Osteoblast (primary cell): ENCODE measurements at regions not wholly inside any gene's neighbourhood (a gene's known extent, or its start where the extent isn't known, plus 50 kb on each side); places are given as distances from the start of the nearest gene placed in this dataset.

Experiments
- DNase-seq: peaks from one replicate; pipeline ENCODE4 v3.0.0; 2011; ENCODE audit warnings: low spot score, mixed read lengths; ENCODE audit not compliant: insufficient read length; ENCODE audit errors: missing footprints
- H2AFZ ChIP-seq: 2 replicates; pipeline ENCODE4 v1.6.0; 2011; ENCODE audit warnings: mild to moderate bottlenecking, low read length
- H3K27ac ChIP-seq: 2 replicates; pipeline ENCODE4 v1.5.1; 2011; ENCODE audit warnings: mild to moderate bottlenecking, low read depth, low read length, moderate library complexity
- H3K27me3 ChIP-seq: 2 replicates; pipeline ENCODE4 v1.6.0; 2012; ENCODE audit warnings: mild to moderate bottlenecking, control low read depth, inconsistent platforms, low read length, moderate library complexity; ENCODE audit not compliant: insufficient read depth
- H3K36me3 ChIP-seq: 2 replicates; pipeline ENCODE4 v1.5.1; 2011; ENCODE audit warnings: mild to moderate bottlenecking, low read length, control low read depth, moderate library complexity; ENCODE audit not compliant: insufficient read depth
- H3K4me1 ChIP-seq: 2 replicates; pipeline ENCODE4 v1.5.1; 2011; ENCODE audit warnings: mild to moderate bottlenecking, low read length, control low read depth, moderate library complexity; ENCODE audit not compliant: insufficient read depth
- H3K4me2 ChIP-seq: 2 replicates; pipeline ENCODE4 v1.6.0; 2011; ENCODE audit warnings: mild to moderate bottlenecking, low read length; ENCODE audit not compliant: insufficient read depth
- H3K4me3 ChIP-seq: fragments of 200-600 bp; sonication (generic); 3 replicates; pipeline ENCODE4 v1.5.1; 2012; ENCODE audit warnings: mild to moderate bottlenecking, low read length, inconsistent platforms; ENCODE audit not compliant: insufficient read depth
- H3K79me2 ChIP-seq: 2 replicates; pipeline ENCODE4 v1.6.0; 2012; ENCODE audit warnings: mild to moderate bottlenecking, low read length, control low read depth, inconsistent platforms; ENCODE audit not compliant: insufficient read depth
- H3K9me3 ChIP-seq: 2 replicates; pipeline ENCODE4 v1.5.1; 2011; ENCODE audit warnings: low read depth, low read length, control low read depth
- H4K20me1 ChIP-seq: 2 replicates; pipeline ENCODE4 v1.6.0; 2012; ENCODE audit warnings: mild to moderate bottlenecking, low read length, control low read depth; ENCODE audit not compliant: insufficient read depth
- TF ChIP-seq, protein P1 (sequence below): IDR thresholded peaks from 2 replicates; pipeline ENCODE4 v1.5.1; 2011; ENCODE audit warnings: mild to moderate bottlenecking, low read depth, low read length, moderate library complexity; ENCODE audit errors: extremely low read depth

DNA sequence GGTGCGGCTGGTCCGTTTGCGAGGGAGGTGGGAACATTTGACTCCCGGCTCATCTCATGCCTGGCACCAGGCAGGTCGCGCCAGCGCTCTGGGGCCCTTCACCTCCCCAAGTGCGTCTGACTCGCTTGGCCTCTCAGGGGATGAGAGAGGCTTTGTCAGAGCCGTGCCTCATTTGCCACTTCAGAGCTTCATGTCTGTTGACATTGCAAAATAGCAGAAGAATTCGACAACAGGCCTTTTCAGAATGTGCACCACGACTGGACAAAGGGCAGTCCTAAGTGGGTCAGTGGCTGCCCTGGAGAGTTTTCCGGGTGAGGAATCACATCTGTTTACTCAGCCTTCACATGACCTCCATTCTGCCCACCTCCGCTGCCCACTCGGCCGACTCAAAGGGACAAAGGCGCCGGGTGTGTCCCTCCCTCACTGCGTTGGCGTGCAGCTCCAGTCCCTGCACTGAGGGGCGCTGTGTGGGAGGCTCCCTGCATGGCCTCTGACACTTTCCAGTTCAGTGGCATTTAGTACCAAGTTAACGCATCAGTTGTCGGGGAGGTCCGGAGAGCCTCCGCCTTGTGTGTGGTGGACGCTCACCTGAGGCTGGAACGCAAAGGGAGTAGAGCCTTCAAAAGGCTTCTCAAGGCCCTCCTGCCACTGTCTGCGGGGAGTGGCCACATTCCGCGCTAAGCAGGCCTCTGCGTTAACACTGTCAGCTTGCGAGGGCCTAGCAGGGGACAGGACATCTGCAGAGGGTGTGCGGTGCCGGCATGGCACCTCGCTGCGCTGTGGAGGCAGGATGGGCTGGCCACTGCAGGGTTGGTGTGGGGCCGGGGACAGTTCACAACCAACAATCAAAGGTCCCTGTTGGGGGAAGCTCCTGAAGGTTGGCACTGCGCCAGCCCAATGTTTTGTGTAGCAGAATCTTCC lies 171.5 kb downstream of the NXNL2 start:
- no peak for DNase-seq
- H3K4me1 ChIP-seq, result no peaks in the 10 kb centered on the region
- no peak overlapping the region for H3K4me3 ChIP-seq

DNA sequence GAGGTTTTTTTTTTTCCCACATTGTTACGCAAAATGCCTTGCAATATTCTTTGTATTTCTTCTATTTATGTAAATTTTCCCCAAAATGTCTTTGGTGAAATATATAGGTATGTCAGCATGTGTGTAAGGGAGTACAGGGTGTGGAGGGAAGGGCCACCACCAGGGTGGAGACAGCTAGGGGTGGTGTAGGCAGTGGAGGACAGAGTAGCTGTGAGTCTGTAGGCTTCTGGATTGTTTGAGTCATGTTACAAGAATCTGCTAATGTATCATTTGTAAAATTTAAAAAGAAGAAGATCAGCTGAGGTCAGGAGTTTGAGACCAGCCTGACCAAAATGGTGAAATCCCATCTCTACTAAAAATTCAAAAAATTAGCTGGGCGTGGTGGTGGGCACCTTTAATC lies 175.5 kb downstream of the NXNL2 start:
- Histone ChIP-seq H3K27me3 (no peaks in the 10 kb centered on the region), H3K4me1 (no peaks in the 10 kb centered on the region), H3K36me3 (no peaks in the 10 kb centered on the region), H3K4me2 (no peak overlapping the region), H3K4me3 (no peak overlapping the region), H3K79me2 (no peaks in the 10 kb centered on the region), H2AFZ (no peak overlapping the region), H4K20me1 (no peaks in the 10 kb centered on the region), H3K9me3 (no peaks in the 10 kb centered on the region), H3K27ac (no peak overlapping the region)
- no peak for DNase-seq
- TF ChIP-seq, protein P1, sequence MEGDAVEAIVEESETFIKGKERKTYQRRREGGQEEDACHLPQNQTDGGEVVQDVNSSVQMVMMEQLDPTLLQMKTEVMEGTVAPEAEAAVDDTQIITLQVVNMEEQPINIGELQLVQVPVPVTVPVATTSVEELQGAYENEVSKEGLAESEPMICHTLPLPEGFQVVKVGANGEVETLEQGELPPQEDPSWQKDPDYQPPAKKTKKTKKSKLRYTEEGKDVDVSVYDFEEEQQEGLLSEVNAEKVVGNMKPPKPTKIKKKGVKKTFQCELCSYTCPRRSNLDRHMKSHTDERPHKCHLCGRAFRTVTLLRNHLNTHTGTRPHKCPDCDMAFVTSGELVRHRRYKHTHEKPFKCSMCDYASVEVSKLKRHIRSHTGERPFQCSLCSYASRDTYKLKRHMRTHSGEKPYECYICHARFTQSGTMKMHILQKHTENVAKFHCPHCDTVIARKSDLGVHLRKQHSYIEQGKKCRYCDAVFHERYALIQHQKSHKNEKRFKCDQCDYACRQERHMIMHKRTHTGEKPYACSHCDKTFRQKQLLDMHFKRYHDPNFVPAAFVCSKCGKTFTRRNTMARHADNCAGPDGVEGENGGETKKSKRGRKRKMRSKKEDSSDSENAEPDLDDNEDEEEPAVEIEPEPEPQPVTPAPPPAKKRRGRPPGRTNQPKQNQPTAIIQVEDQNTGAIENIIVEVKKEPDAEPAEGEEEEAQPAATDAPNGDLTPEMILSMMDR, result no peak

More for the DNA sequence above, 171.5 kb downstream of the NXNL2 start:
- Histone ChIP-seq H3K36me3 (no peaks in the 10 kb centered on the region), H3K4me2 (no peak overlapping the region), H3K79me2 (no peaks in the 10 kb centered on the region), H3K27me3 (no peaks in the 10 kb centered on the region), H4K20me1 (no peaks in the 10 kb centered on the region), H3K27ac (no peak overlapping the region), H3K9me3 (no peaks in the 10 kb centered on the region), H2AFZ (peak overlapping the region; percentile 66)
- TF ChIP-seq, protein P1, result no peak

DNA sequence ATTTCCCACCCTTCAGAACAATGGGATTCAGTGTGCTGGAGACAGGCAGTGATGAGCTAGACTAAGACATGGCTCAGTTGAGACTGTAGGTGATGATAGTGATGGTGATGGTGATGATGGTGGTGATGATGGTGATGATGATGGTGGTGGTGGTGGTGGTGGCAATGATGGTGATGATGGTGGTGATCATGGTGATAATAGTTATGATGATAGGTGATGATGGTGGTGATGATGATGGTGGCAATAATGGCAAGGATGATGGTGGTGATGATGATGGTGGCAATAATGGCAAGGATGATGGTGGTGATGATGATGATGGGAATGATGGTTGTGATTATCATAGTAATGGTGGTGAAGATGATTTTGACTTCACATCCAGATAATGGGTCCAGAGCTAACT lies 176.7 kb downstream of the NXNL2 start:
- DNase-seq, result no peak
- H3K27ac ChIP-seq, result no peak overlapping the region
- TF ChIP-seq, protein P1, result no peak
- H3K36me3 ChIP-seq, result no peaks in the 10 kb centered on the region
- no peak overlapping the region for H3K4me3 ChIP-seq
- H3K4me1 ChIP-seq, result peaks cover 6% of the 10 kb centered on the region
- H3K9me3 ChIP-seq, result no peaks in the 10 kb centered on the region
- no peaks in the 10 kb centered on the region for H3K79me2 ChIP-seq
- H4K20me1 ChIP-seq, result no peaks in the 10 kb centered on the region
- H2AFZ ChIP-seq, result no peak overlapping the region
- H3K4me2 ChIP-seq, result no peak overlapping the region
- H3K27me3 ChIP-seq, result no peaks in the 10 kb centered on the region

DNA sequence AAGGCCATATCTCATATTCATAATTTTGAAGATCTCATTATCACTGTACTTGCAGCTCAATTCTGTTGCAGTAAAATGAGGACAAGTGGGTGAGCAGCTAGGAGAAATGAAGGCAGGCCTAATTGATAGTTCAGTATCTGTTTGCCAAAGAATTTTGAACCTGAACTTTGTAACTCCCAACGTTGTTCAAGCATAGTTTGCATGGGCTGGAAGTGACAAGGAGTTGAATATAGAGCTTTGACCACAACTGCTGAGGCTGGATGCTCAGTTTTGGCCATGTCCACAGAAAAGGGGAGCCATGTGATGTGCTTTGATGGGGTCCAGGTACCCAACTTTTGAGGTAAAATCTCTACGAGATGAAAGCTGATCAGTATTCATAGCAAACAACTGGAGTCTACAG lies 177.5 kb downstream of the NXNL2 start:
- no peak for DNase-seq
- H3K27ac ChIP-seq, result no peak overlapping the region
- H3K36me3 ChIP-seq, result no peaks in the 10 kb centered on the region
- no peaks in the 10 kb centered on the region for H3K27me3 ChIP-seq
- H3K79me2 ChIP-seq, result no peaks in the 10 kb centered on the region
- no peak overlapping the region for H3K4me2 ChIP-seq
- peaks cover 11% of the 10 kb centered on the region for H3K4me1 ChIP-seq
- no peak overlapping the region for H3K4me3 ChIP-seq
- TF ChIP-seq, protein P1, result no peak
- H3K9me3 ChIP-seq, result no peaks in the 10 kb centered on the region
- H4K20me1 ChIP-seq, result no peaks in the 10 kb centered on the region
- H2AFZ ChIP-seq, result no peak overlapping the region
